ENCODE measurements at regions not wholly inside any gene's neighbourhood (a gene's known extent, or its start where the extent isn't known, plus 50 kb on each side); places are given as distances from the start of the nearest gene placed in this dataset.

DNA sequence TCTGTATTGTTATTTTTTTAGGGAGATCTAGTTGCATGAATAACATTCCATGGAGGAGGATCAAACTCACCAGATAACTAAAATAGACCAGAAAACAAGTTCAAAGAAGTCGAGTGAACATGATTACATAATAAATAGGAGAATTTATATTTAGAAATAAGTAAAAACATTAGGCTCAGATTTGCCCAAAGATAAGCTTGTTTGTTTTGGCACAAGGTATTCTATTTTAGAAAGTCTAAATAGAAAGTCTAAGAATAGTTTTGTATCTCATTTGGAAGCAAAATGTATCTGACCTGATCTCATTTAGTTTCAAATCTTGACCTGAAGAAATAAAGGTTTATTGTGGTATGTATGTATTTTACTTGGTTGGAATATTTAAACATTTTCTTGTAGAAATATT is 670.6 kb upstream of the GALNTL6 start:
- TF ChIP-seq, protein P1, sequence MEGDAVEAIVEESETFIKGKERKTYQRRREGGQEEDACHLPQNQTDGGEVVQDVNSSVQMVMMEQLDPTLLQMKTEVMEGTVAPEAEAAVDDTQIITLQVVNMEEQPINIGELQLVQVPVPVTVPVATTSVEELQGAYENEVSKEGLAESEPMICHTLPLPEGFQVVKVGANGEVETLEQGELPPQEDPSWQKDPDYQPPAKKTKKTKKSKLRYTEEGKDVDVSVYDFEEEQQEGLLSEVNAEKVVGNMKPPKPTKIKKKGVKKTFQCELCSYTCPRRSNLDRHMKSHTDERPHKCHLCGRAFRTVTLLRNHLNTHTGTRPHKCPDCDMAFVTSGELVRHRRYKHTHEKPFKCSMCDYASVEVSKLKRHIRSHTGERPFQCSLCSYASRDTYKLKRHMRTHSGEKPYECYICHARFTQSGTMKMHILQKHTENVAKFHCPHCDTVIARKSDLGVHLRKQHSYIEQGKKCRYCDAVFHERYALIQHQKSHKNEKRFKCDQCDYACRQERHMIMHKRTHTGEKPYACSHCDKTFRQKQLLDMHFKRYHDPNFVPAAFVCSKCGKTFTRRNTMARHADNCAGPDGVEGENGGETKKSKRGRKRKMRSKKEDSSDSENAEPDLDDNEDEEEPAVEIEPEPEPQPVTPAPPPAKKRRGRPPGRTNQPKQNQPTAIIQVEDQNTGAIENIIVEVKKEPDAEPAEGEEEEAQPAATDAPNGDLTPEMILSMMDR (IDR thresholded peaks at IDR 0.05), result no peak
- no peak for TF ChIP-seq POLR2A (IDR thresholded peaks at IDR 0.05)
- TF ChIP-seq POLR2AphosphoS5 (IDR thresholded peaks at IDR 0.05; ENCODE audit: insufficient read depth in 1 of 2, low read depth in 1 of 2), result no peak
